ENCODE measurements at regions not wholly inside any gene's neighbourhood (a gene's known extent, or its start where the extent isn't known, plus 50 kb on each side); places are given as distances from the start of the nearest gene placed in this dataset.
"Not testable (repeated sequence)": the region's sequence is repeated elsewhere in the genome, so short reads cannot be mapped to it uniquely, and the experiment has no call there.

DNA sequence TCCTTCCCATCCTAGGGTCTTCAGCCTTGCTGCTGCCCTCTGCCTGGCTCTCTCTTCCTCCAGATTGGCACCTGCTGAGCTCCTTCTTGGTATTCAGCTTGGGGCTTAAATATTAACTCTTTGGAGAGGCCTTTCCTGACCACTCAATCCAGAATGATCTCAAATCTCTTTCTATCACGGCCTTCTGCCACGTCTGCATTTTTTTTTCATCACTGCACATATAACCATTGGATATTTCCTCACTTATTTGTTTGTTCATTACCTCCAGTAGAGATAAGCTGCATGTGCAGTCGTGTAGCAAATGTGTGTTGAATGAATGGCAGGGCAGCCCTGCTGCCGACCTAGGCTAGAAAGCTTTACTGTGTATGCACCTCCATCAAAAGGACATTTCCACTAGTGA is 51.6 kb upstream of the MPP7 start:
- no peak for DNase-seq (ENCODE audit: low read depth)

DNA sequence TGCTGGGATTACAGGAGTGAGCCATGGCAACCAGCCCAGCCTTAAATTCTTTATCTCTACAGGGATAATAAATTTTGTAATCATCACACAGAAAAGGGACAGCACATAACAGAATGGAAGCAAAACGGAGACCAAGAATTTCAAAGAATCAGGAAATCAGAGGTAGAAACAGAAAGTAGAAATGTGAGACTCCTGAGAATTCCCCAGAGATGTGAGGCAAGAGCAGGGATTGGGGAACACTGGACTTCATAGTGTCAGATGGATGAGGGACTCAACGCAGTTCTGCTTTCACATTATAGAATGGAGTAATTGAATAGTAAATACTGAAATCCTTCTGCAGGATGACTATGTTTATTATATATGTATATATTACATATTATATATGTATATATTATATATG is 52.5 kb upstream of the MPP7 start:
- no peak for DNase-seq (ENCODE audit: low read depth)

DNA sequence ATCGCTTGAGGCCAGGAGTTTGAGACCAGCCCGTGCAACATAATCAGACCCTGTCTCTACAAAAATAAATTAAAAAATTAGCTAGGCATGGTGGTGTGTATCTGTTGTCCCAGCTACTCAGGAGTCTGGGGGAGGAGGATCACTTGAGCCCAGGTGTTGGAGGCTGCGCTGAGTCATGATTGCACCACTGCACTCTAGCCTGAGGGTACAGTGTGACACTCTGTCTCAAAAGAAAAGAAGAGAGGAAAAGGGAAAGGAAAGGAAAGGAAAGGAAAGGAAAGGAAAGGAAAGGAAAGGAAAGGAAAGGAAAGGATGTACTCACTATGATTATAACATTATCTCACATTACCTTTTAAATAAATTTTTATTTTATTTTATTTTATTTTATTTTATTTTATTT is 56.5 kb upstream of the MPP7 start:
- DNase-seq (ENCODE audit: low read depth), result no peak

DNA sequence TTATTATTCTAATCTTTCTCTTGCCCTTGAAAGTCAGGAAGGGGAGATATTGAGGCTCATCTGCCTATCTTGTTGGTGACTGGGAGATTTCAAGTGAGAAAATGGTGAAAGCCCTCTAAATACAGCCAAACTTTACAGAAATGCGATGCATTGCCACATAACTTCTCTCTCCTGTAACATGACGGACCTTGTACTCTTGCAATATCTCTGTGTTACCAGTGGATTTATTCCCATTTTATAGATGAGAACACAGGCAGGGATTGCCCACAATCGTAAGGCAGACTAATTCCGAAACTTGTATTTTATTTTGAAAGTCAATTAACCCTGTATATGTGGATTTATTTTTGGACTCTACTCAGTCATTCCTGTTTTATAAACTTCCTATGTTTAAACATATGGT is 57.3 kb upstream of the MPP7 start:
- DNase-seq (ENCODE audit: low read depth), result no peak

DNA sequence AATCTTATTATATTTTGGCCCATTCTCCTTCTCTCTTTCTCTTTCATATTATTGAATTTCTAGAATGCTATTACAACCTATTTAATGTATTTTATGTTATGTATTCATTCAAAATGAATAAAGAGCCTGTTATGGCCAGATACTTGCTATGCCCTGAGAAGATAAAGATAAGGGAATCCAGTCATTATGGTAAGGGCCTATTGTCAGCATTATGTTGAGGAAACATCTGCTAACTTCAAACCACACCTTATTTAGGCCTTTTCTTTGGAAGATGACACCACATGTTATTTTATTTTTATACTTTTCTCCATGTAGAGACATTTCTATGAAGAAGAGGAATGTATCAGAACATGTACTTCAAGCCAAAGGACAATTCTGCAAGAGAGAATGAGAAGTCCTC is 60.5 kb upstream of the MPP7 start:
- no peak for DNase-seq (ENCODE audit: low read depth)

DNA sequence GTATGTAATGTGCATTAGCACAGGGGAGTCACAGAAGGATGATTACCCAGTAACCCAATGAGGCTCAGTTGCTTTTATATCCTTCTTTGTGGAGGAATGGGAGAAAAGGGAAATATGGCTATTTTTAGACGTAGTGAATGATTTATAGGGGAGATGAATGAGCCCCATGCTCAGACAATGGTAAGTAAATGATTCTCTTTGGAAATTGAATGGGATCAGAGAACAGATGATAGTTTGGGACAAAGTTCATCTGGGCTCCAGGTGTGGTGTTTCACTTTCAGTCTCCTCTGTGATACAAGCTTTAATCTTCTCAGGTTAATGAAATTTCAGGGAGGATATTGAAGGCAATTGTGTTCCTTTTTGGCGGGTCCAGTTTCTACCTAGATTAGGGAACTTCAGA is 63.0 kb upstream of the MPP7 start:
- no peak for DNase-seq (ENCODE audit: low read depth)

DNA sequence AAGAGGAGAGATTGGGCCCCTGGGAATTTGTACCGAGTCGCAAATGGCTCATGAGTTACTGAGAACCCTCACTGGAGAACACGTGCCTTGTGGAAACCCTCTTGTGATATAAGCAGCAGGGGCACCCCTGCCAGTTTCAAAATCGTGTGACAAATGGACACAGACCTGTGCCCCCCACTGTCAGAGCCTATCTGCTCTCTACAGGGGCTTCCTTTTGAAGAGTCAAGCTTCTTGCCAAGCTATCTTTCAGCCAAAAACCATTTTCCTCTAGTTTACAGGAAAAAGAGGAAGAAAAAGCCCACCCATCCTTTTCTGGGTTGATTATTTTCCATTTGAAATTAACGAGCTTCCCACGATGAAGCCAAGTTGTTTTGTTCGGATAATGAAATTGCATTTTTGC is 64.1 kb upstream of the MPP7 start:
- no peak for DNase-seq (ENCODE audit: low read depth)

DNA sequence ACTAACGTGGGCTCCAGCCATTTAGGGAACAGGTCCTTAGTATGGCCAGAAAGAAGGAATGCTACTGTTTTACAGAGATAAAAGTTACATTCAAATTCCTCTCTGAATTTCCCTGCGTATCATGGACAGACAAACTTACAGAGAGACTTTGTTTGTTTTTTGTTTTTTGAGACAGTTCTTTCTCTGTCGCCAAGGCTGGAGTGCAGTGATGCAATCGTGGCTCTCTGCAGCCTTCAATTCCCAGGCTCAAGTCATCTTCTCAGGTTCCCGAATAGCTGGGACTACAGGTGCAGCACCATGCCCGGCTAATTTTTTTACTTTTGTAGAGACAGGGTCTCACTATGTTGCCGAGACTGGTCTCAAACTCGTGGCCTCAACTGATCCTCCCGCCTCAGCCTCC is 64.5 kb upstream of the MPP7 start:
- no peak for DNase-seq (ENCODE audit: low read depth)

DNA sequence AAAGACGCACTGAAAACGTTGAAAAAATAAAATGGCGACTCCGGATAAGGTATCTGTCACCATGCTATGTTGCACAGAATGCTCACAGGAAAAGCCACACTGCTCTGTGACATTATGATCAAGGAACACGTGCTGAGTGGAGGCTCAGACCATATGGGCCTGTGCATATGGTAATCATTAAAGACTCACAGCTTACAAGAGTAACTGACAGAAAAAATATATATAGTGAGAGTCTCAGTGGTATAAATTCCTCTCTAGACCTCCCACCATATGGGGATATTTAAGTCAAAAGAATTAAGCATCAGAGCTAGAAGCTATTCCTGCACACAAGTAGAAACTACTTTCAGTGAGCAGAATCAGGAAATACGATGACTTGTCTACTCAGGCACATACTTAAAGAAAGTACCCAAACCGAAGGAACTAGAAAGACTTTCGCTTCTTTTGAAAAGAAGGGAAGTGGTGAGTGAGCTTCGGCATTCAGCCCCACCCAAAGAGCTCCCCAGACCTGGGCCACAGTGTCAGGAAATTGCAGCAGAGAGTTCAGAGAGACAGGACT is 65.1 kb upstream of the MPP7 start:
- no peak for DNase-seq (ENCODE audit: low read depth)

DNA sequence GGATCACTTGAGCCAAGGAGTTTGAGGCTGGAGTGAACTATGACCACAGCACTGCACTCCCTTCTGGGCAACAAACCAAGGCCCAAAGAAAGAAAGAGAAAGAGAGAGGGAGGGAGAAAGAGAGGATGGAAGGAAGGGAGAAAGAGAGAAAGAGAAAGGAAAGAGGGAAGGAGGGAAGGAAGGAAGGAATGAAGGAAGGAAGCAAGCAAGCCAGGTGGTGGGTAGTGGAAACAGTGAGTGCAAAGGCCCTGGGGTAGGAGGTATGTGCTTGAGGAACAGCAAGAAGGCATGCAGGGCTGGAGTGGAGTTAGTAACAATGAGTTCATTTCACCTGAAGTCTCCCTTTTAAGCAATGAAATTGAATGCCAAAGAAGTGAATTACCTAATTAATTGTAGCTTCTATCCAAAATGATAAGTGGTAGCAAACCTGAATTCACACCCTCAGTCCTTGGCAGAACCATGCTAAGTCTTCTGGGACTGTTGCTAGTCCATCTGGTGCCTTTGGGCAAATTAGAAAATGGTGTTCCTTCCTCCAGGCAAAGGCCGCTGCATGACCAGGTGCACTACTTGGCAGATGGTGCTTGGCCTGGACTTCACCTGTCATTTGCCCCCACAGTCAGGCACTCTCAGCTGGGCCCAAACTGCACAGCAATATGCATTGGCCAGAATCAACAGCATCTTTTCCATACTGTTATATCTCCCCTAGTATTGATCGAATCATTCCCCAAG is 67.4 kb upstream of the MPP7 start:
- no peak for DNase-seq (ENCODE audit: low read depth)

DNA sequence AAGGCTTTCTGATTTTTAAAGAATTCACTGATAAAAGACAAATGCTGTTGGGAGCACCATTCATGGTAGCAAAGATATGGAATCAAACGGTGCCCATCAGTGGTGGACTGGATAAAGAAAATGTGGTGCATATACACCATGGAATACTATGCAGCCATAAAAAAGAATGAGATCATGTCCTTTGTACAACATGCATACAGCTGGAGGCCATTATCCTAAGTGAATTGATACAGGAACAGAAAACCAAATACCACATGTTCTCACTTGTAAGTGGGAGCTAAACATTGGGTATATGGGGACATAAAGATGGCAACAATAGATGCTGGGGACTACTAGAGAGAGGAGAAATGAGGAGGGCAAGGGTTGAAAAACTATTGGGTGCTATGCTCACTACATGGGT is 68.8 kb upstream of the MPP7 start:
- not testable (repeated sequence) for DNase-seq (ENCODE audit: low read depth)

DNA sequence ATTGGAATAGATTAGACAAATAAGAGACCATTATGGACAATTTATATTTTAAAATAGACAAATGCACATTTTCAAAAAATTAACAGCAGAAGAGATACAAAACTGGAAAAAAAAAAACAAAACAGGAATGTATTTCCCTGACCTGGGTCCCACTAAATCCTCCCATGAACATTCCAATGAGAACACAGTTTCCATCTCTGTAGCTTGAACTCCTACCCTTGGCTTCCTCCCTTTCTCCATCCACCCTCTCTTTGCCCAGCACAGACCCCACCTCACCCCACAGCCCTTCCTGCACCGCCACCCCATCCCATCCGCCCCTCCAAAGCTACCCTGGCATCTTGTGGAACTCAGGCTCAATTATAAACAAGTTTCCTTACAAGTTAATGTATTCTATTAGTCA is 71.2 kb upstream of the MPP7 start:
- DNase-seq (ENCODE audit: low read depth), result no peak

DNA sequence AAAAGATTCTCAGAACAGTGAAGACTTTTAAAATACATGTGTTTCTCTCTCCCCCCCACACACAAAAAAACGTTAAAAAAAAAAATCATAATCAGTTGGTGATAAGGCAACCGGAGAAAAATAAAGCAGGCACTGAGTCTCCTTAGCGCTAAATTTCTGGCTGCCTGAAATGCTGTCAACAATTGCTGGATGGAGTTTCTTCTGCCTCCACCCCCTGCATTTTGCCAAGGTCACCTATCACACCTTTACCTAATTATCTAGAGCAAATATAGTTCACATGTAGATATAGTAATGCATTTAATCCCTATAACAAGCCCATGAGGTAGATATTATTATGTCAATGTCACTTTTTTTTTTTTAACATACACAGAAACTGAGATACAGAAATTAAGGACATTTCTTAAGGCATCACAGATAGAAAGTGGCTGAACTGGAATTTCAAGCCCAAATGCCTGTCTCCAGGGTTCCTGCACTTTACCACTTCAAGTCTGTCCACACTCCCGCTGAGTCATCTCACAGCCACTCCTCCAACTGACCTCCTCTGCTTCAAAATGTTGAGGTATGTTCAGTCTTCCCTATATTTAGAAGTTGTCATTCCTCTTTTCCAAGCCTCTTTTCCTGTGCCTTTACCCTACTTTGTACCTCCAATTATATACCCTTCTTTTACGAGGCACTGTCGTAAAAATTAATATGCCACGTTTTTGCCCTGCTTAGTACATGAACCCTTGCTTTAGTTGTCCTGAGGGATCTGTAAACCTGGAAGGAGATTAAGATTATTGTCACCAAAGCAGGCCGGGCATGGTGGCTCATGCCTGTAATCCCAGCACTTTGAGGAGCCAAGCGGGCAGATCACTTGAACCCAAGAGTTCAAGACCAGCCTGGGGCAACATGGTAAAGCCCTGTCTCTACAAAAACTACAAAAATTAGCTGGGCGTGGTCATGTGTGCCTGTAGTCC is 72.8 kb upstream of the MPP7 start:
- DNase-seq (ENCODE audit: low read depth), result no peak

DNA sequence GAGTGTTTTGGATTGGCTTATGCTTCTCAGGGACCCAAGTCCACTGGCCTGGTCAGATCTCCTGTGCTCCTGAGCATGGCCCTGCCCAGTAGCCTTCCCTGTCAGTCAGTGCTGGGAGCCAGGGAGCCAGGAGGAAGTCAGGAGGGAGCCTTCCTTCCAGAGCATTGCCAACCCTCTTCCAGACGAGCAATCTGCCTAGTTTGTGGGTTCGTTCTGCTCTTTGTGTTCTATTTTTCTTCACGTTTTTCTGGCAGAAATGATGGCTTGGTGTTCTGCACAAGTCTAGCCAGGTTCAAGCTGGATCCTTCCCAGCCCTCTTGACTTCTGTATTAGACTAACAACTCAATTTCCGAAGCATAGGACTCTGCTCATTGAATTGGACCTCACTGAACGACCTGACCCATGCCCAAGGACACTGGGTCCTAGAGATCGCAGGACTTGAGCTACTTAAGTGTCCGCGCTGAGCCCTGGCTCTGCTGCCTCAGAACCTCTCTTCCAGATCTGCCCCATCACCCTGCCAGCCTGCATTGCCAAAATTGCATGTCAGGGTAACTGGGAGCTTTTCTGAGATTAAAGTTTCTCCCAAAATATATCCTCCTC is 76.2 kb upstream of the MPP7 start:
- DNase-seq (ENCODE audit: low read depth), result no peak

DNA sequence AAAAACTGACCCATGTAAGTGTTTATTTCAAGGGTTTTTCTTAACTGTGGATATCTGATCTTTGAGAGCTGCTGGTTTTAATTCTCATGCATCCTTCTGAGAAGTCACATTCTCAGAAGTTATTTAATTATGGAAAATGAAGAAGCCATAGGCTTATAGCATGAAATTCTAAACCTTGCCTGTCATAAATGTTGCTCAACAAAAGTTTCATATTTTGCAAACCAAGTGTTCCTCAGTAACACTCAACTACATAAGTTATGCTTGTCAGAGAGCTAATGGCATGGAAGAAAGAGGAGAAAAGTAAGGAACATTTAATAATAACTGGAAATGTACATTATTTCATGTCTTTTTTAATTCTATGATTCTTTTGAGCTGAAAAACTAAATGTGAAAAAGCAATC is 78.6 kb upstream of the MPP7 start:
- no peak for DNase-seq (ENCODE audit: low read depth)

DNA sequence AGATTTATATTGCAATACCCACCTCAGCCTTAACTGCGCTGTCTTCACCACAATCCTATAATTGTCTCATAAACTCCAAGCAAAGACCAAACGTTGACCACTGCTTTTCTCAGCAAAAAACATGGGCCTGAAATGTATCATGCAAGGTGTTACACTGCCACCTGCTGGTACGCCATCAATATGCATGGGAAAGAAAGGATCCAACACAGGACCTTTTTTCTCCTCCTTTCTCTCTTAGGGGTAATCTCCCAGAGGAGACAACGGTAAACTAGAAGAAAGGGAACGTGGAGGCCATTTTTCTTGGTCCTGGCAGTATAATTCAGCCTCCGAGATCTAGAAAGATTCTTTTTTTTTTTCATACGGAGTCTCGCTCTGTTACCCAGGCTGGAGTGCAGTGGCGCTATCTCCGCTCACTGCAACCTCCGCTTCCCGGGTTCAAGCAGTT is 79.1 kb upstream of the MPP7 start:
- DNase-seq (ENCODE audit: low read depth), result peak; percentile 85

DNA sequence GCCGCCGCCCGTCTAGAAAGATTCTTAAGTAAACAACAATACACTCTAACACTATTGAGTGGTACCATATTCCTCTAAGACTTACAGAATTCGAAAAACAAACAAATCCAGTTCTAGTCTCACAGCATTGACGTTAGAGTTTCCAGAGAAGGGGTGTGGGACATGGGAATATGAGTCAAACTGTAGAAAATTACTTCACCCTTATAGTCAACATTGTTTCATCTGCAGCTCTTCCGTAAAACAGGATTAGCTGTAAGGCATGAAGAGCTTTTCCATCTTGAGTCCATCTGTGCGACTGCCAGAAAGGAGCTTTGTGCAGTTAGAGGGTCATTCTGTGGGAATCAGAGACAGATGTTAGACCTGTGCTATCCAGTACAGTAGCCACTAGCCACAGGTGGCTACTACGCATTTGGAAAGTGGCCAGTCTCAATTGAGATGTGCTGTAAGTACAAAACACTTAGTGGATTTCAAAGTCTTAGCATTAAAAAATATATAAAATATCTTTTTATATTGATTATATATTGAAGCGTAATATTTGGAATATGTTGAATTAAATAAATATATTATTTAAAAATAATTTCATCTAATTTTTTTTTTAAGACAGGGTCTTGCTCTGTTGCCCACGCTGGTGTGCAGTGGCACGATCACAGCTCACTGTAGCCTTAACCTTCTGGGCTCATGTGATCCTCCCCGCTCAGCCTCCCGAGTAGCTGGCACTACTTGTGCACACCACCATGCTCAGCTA is 79.8 kb upstream of the MPP7 start:
- DNase-seq (ENCODE audit: low read depth), result no peak

DNA sequence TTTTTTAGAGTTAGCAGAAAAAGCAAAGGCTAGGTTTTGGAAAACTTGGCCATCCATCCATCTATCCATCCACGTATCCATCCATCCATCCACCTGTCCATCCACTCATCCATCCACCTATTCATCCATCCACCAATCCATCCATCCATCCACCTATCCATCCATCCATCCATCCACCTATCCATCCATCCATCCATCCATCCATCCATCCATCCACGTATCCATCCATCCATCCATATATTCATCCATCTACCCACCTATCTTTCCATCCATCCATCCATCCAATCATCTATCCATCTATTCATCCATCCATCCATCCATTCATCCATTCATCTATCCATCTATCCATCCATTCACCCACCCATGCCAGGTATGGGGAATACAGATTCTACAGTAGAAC is 81.7 kb upstream of the MPP7 start:
- no peak for DNase-seq (ENCODE audit: low read depth)

DNA sequence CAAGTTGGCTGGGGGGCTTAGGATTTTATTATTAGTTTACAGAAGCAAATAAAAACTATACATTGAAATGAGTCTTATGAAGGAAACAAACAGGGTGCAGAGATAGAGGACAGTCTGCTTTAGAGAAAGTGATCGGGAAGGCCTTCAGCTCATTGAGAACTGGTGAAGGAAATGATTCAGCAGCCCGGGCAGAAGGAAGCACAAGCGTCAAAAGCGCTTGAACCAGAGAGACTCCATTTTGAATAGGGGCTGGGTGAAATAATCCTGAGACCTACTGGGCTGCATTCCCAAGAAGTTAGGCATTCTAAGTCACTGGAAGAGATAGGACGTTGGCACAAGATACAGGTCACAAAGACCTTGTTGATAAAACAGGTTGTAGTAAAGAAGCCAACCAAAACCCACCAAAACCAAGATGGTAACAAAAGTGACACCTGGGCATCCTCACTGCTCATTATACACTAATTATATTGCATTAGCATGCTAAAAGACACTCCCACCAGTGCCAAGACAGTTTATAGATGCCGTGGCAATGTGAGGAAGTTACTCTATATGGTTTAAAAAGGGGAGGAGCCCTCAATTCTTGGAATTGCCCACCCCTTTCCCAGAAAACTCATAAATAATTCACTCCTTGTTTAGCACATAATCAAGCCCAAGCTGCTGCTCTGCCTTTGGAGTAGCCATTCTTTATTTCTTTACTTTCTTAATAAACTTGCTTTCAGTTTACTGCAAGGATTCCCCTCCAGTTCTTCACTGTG is 83.1 kb upstream of the MPP7 start:
- DNase-seq (ENCODE audit: low read depth), result no peak

DNA sequence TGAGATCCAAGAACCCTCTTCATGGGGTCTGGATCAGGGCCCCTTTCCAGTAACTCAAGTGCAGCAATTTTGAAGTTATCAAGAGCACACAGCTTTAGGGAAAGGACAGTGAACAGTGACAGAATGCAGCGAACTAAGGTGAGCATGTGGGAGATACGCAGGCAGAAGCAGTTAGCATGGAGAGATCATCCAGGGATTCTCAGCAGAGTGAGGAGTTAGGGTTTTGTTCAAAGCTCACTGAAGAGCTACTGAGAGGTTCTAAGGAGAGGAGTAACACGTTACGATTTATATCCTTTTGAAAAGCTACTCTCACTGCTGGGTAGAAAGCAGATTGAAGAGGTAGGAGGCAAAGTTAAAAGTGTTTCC is 83.6 kb upstream of the MPP7 start:
- no peak for DNase-seq (ENCODE audit: low read depth)

DNA sequence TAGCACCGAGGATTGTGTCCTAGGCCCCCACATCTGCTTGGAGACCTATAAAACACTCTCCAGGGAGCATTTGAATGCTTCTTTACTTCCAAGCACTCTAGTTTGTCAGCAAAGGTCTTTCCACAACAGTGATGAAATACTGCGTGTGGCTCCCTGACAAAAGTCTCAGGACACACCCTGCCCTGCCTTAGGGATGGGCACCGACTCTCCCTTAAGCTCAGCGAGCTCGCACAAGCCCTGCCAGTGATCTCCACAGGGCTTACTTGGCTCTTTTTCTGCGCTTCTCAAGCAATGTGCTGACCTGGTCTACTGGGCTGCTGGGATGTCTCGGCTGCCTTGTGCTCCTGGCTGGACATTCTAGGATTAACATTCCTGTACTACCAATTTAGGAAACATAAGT is 84.3 kb upstream of the MPP7 start:
- DNase-seq (ENCODE audit: low read depth), result no peak

Data from forelimb muscle (tissue), 1 donor.